ENCODE measurements at regions not wholly inside any gene's neighbourhood (a gene's known extent, or its start where the extent isn't known, plus 50 kb on each side); places are given as distances from the start of the nearest gene placed in this dataset.

- no peak for DNase-seq (ENCODE audit: low read depth, low spot score)
Observed at GRCh38 chr1:87869567-87869966, 540.9 kb downstream of the LMO4 start.

- DNase-seq (ENCODE audit: low read depth, low spot score) = no peak
Observed at GRCh38 chr1:87872189-87872588, 543.5 kb downstream of the LMO4 start.

- no peak for DNase-seq (ENCODE audit: low read depth, low spot score)
Observed at GRCh38 chr1:87872692-87873091, 544.0 kb downstream of the LMO4 start.

GRCh38 chr1:87878873-87879272 lies 550.2 kb downstream of the LMO4 start:
- DNase-seq (ENCODE audit: low read depth, low spot score) = no peak

- no peak for DNase-seq (ENCODE audit: low read depth, low spot score)
Observed at GRCh38 chr1:87880098-87880760, 551.5 kb downstream of the LMO4 start.

GRCh38 chr1:87880764-87881163 lies 552.1 kb downstream of the LMO4 start:
- no peak for DNase-seq (ENCODE audit: low read depth, low spot score)

- DNase-seq (ENCODE audit: low read depth, low spot score) = no peak
Observed at GRCh38 chr1:87883906-87884305, 555.2 kb downstream of the LMO4 start.

- no peak for DNase-seq (ENCODE audit: low read depth, low spot score)
Observed at GRCh38 chr1:87884581-87884980, 555.9 kb downstream of the LMO4 start.

- no peak for DNase-seq (ENCODE audit: low read depth, low spot score)
Observed at GRCh38 chr1:87885278-87886025, 556.8 kb downstream of the LMO4 start.

- DNase-seq (ENCODE audit: low read depth, low spot score) = no peak
Observed at GRCh38 chr1:87887100-87887499, 558.4 kb downstream of the LMO4 start.

GRCh38 chr1:87888446-87888845 lies 559.8 kb downstream of the LMO4 start:
- no peak for DNase-seq (ENCODE audit: low read depth, low spot score)

GRCh38 chr1:87894062-87894461 lies 565.4 kb downstream of the LMO4 start:
- no peak for DNase-seq (ENCODE audit: low read depth, low spot score)

GRCh38 chr1:87897481-87897880 lies 568.8 kb downstream of the LMO4 start:
- DNase-seq (ENCODE audit: low read depth, low spot score) = no peak

- no peak for DNase-seq (ENCODE audit: low read depth, low spot score)
Observed at GRCh38 chr1:87898431-87898830, 569.8 kb downstream of the LMO4 start.

- no peak for DNase-seq (ENCODE audit: low read depth, low spot score)
Observed at GRCh38 chr1:87899017-87899416, 570.3 kb downstream of the LMO4 start.

GRCh38 chr1:87899746-87900145 lies 571.1 kb downstream of the LMO4 start:
- no peak for DNase-seq (ENCODE audit: low read depth, low spot score)

GRCh38 chr1:87902830-87903229 lies 574.1 kb downstream of the LMO4 start:
- peak; percentile 4 for DNase-seq (ENCODE audit: low read depth, low spot score)

- DNase-seq (ENCODE audit: low read depth, low spot score) = no peak
Observed at GRCh38 chr1:87903242-87903641, 574.6 kb downstream of the LMO4 start.

- no peak for DNase-seq (ENCODE audit: low read depth, low spot score)
Observed at GRCh38 chr1:87904651-87905050, 576.0 kb downstream of the LMO4 start.

GRCh38 chr1:87905651-87906050 lies 577.0 kb downstream of the LMO4 start:
- no peak for DNase-seq (ENCODE audit: low read depth, low spot score)

- no peak for DNase-seq (ENCODE audit: low read depth, low spot score)
Observed at GRCh38 chr1:87906078-87906477, 577.4 kb downstream of the LMO4 start.

- DNase-seq (ENCODE audit: low read depth, low spot score) = no peak
Observed at GRCh38 chr1:87913361-87913760, 584.7 kb downstream of the LMO4 start.

GRCh38 chr1:87914396-87914795 lies 585.7 kb downstream of the LMO4 start:
- DNase-seq (ENCODE audit: low read depth, low spot score) = no peak
